NB4 (cell line): ENCODE measurements at regions not wholly inside any gene's neighbourhood (a gene's known extent, or its start where the extent isn't known, plus 50 kb on each side); places are given as distances from the start of the nearest gene placed in this dataset.

ENCODE experiments used
- MYC ChIP-seq: IDR thresholded peaks from 2 replicates; pipeline ENCODE4 v1.6.1; 2011; ENCODE audit warnings: low read depth, low read length
- POLR2A ChIP-seq: IDR thresholded peaks from 2 replicates; pipeline ENCODE4 v1.6.1; 2011; ENCODE audit warnings: mild to moderate bottlenecking; ENCODE audit not compliant: insufficient read length; ENCODE audit errors: extremely low read depth
- TF ChIP-seq, protein P1 (sequence below): IDR thresholded peaks from one replicate; pipeline ENCODE4 v1.5.1; 2012; ENCODE audit warnings: low read depth, low read length
- TF ChIP-seq, protein P2 (sequence below): IDR thresholded peaks from 2 replicates; pipeline ENCODE4 v1.6.1; 2011; ENCODE audit warnings: low read depth, low read length

DNA sequence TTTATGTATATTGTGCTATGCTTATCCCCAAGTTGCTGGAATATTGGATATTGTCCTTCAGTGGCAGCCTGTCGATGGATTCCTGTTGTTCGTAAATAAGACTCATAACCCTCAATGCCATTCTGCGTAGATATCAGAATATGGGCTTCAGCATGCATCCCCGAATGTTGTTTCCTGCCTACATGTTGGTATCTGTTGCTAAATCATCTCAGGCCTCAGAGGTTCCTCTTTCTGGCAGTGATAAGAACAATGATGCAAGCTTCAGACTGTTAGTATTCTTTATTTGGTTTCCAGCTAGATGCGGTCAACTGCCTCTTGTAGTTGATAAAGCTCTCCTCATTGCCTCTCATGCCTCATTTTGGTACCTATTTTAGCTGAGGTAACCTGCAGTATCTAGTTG, 2082.6 kb downstream of the MRPL39 start:
- TF ChIP-seq POLR2A (no peak), MYC (0 out of 2 replicates have a peak, but pooled peaks have one; percentile 53)
- TF ChIP-seq, protein P1, sequence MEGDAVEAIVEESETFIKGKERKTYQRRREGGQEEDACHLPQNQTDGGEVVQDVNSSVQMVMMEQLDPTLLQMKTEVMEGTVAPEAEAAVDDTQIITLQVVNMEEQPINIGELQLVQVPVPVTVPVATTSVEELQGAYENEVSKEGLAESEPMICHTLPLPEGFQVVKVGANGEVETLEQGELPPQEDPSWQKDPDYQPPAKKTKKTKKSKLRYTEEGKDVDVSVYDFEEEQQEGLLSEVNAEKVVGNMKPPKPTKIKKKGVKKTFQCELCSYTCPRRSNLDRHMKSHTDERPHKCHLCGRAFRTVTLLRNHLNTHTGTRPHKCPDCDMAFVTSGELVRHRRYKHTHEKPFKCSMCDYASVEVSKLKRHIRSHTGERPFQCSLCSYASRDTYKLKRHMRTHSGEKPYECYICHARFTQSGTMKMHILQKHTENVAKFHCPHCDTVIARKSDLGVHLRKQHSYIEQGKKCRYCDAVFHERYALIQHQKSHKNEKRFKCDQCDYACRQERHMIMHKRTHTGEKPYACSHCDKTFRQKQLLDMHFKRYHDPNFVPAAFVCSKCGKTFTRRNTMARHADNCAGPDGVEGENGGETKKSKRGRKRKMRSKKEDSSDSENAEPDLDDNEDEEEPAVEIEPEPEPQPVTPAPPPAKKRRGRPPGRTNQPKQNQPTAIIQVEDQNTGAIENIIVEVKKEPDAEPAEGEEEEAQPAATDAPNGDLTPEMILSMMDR, result no peak
- TF ChIP-seq, protein P2, sequence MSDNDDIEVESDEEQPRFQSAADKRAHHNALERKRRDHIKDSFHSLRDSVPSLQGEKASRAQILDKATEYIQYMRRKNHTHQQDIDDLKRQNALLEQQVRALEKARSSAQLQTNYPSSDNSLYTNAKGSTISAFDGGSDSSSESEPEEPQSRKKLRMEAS, result peak; percentile 49; the same call in 1 of the 2 replicates
